IMR-90 (cell line): ENCODE measurements at regions not wholly inside any gene's neighbourhood (a gene's known extent, or its start where the extent isn't known, plus 50 kb on each side); places are given as distances from the start of the nearest gene placed in this dataset.

Source experiments
- ATAC-seq: fragments of 200-7000 bp; cut with Tn5 transposase; 2 replicates; pipeline ENCODE4 v1.9.1; 2020; ENCODE audit warnings: low read depth, mild to moderate bottlenecking, moderate library complexity
- BruUV-seq: library from RNA; stranded (reverse); fragments of 400-500 nt; replicated peaks from 2 replicates; lab custom pipeline; 2021; lab: Mats Ljungman, UMichigan
- CTCF ChIA-PET: fragments of 300-600 bp; formaldehyde crosslinking; extraction: SDS; loops from one replicate; lab custom pipeline; 2021; ENCODE audit warnings: antibody characterized with exemption; lab: Yijun Ruan, JAX
- POLR2A ChIA-PET: fragments of 300-600 bp; sonication (Branson Sonifier 250); formaldehyde crosslinking; loops from one replicate; lab custom pipeline; 2022; ENCODE audit warnings: antibody characterized with exemption; ENCODE audit not compliant: unreplicated experiment; lab: Charles Lee
- DNase-seq: peaks from one replicate; pipeline ENCODE4 v3.0.0; 2013
- H2AFZ ChIP-seq: replicated peaks from 2 replicates; pipeline ENCODE3; 2013; ENCODE audit warnings: low read length, mild to moderate bottlenecking; ENCODE audit not compliant: poor library complexity
- H2AK5ac ChIP-seq: 2 replicates; pipeline ENCODE4 v1.6.1; 2013; ENCODE audit warnings: low read depth, low read length, inconsistent platforms
- H2AK9ac ChIP-seq: replicated peaks from 2 replicates; pipeline ENCODE3; 2013; ENCODE audit warnings: mild to moderate bottlenecking, low read depth, low read length, moderate library complexity; ENCODE audit not compliant: poor library complexity
- H2BK120ac ChIP-seq: 2 replicates; pipeline ENCODE4 v1.6.1; 2013; ENCODE audit warnings: low read depth, low read length, inconsistent platforms
- H2BK15ac ChIP-seq: 3 replicates; pipeline ENCODE4 v1.6.1; 2013; ENCODE audit warnings: low read depth, low read length, inconsistent platforms
- H2BK20ac ChIP-seq: 2 replicates; pipeline ENCODE4 v1.6.1; 2013; ENCODE audit warnings: low read depth, mild to moderate bottlenecking, inconsistent platforms, low read length, moderate library complexity
- H2BK5ac ChIP-seq: 2 replicates; pipeline ENCODE4 v1.6.1; 2013; ENCODE audit warnings: mild to moderate bottlenecking, low read depth, low read length, inconsistent platforms; ENCODE audit not compliant: poor library complexity, severe bottlenecking
- H3K14ac ChIP-seq: replicated peaks from 2 replicates; pipeline ENCODE4 v1.6.1; 2013; ENCODE audit warnings: low read depth, low read length, inconsistent platforms
- H3K18ac ChIP-seq: 2 replicates; pipeline ENCODE4 v1.6.1; 2013; ENCODE audit warnings: low read depth, low read length, control low read depth
- H3K23ac ChIP-seq: 2 replicates; pipeline ENCODE4 v1.6.1; 2013; ENCODE audit warnings: low read depth, low read length, inconsistent platforms
- H3K27ac ChIP-seq: 2 replicates; pipeline ENCODE4 v1.5.1; 2013; ENCODE audit warnings: mild to moderate bottlenecking, control low read depth, low read length; ENCODE audit not compliant: insufficient read depth
- H3K27me3 ChIP-seq: 2 replicates; pipeline ENCODE4 v1.6.1; 2013; ENCODE audit warnings: low read length; ENCODE audit not compliant: control insufficient read depth, insufficient read depth
- H3K36me3 ChIP-seq: 2 replicates; pipeline ENCODE4 v1.6.1; 2013; ENCODE audit warnings: low read length, mixed read lengths; ENCODE audit not compliant: control insufficient read depth, insufficient read depth
- H3K4ac ChIP-seq: 2 replicates; pipeline ENCODE4 v1.6.1; 2013; ENCODE audit warnings: low read depth, low read length, inconsistent platforms
- H3K4me1 ChIP-seq: 2 replicates; pipeline ENCODE4 v1.6.1; 2013; ENCODE audit warnings: low read length, mixed read lengths; ENCODE audit not compliant: control insufficient read depth, insufficient read depth
- H3K4me2 ChIP-seq: 2 replicates; pipeline ENCODE4 v1.6.1; 2013; ENCODE audit warnings: low read depth, mild to moderate bottlenecking, control low read depth, low read length, moderate library complexity
- H3K4me3 ChIP-seq: 2 replicates; pipeline ENCODE4 v1.5.1; 2013; ENCODE audit warnings: low read depth, mild to moderate bottlenecking, control low read depth, low read length, moderate library complexity; ENCODE audit not compliant: insufficient read depth
- H3K56ac ChIP-seq: 2 replicates; pipeline ENCODE4 v1.6.1; 2013; ENCODE audit warnings: low read length, inconsistent platforms; ENCODE audit not compliant: insufficient read depth; ENCODE audit errors: extremely low read depth
- H3K79me1 ChIP-seq, 2 experiments: 2 replicates each; pipeline ENCODE4 v1.6.1; 2013; ENCODE audit warnings: low read length in 2 of 2, inconsistent platforms in 1 of 2, low read depth in 1 of 2
- H3K9ac ChIP-seq: 2 replicates; pipeline ENCODE4 v1.6.1; 2013; ENCODE audit warnings: low read depth, low read length, control low read depth
- H3K9me1 ChIP-seq: 2 replicates; pipeline ENCODE4 v1.6.1; 2013; ENCODE audit warnings: low read length, inconsistent platforms; ENCODE audit not compliant: insufficient read depth
- H3K9me3 ChIP-seq: 2 replicates; pipeline ENCODE4 v1.6.1; 2013; ENCODE audit warnings: low read length; ENCODE audit not compliant: control insufficient read depth, insufficient read depth
- H4K20me1 ChIP-seq: 2 replicates; pipeline ENCODE4 v1.6.1; 2013; ENCODE audit warnings: low read length, inconsistent platforms; ENCODE audit not compliant: insufficient read depth
- H4K5ac ChIP-seq: 2 replicates; pipeline ENCODE4 v1.6.1; 2013; ENCODE audit warnings: mild to moderate bottlenecking, low read depth, low read length, control low read depth
- H4K8ac ChIP-seq, 2 experiments: 2 replicates each; pipeline ENCODE4 v1.6.1; 2013; ENCODE audit warnings: low read depth in 2 of 2, low read length in 2 of 2, control low read depth in 1 of 2, inconsistent platforms in 1 of 2
- H4K91ac ChIP-seq: 2 replicates; pipeline ENCODE4 v1.6.1; 2013; ENCODE audit warnings: low read depth, low read length, inconsistent platforms; ENCODE audit not compliant: insufficient read depth
- BHLHE40 ChIP-seq: fragments of 150-350 bp; IDR thresholded peaks from 2 replicates; pipeline ENCODE4 v1.6.1; 2016; ENCODE audit warnings: mild to moderate bottlenecking, low read depth, low read length
- CEBPB ChIP-seq: IDR thresholded peaks from 2 replicates; pipeline ENCODE4 v1.6.1; 2012; ENCODE audit warnings: low read depth, low read length, improper control_type of control experiment
- CHD1 ChIP-seq: IDR thresholded peaks from 2 replicates; pipeline ENCODE4 v1.6.1; 2012; ENCODE audit warnings: low read depth, low read length, improper control_type of control experiment
- FOS ChIP-seq: fragments of 150-350 bp; IDR thresholded peaks from 2 replicates; pipeline ENCODE4 v1.6.1; 2016; ENCODE audit warnings: low read depth, low read length
- MAFK ChIP-seq: IDR thresholded peaks from 2 replicates; pipeline ENCODE4 v1.6.1; 2012; ENCODE audit warnings: low read depth, low read length, improper control_type of control experiment
- MAZ ChIP-seq: IDR thresholded peaks from 2 replicates; pipeline ENCODE4 v1.6.1; 2012; ENCODE audit warnings: low read depth, mild to moderate bottlenecking, low read length, improper control_type of control experiment, moderate library complexity, borderline replicate concordance
- MXI1 ChIP-seq: IDR thresholded peaks from 2 replicates; pipeline ENCODE4 v1.6.1; 2012; ENCODE audit warnings: low read depth, mild to moderate bottlenecking, low read length, moderate library complexity, borderline replicate concordance
- NFE2L2 ChIP-seq: fragments of 150-350 bp; IDR thresholded peaks from 2 replicates; pipeline ENCODE4 v1.6.1; 2016; ENCODE audit warnings: low read depth, mild to moderate bottlenecking, low read length
- POLR2A ChIP-seq: IDR thresholded peaks from 2 replicates; pipeline ENCODE4 v1.6.1; 2012; ENCODE audit warnings: mild to moderate bottlenecking, low read depth, low read length
- RAD21 ChIP-seq: IDR thresholded peaks from 2 replicates; pipeline ENCODE4 v1.6.1; 2012; ENCODE audit warnings: low read length, improper control_type of control experiment
- RCOR1 ChIP-seq: IDR thresholded peaks from 2 replicates; pipeline ENCODE4 v1.6.1; 2012; ENCODE audit warnings: mild to moderate bottlenecking, low read length, improper control_type of control experiment; ENCODE audit not compliant: insufficient replicate concordance
- RFX5 ChIP-seq: IDR thresholded peaks from 2 replicates; pipeline ENCODE4 v1.8.0; 2012; ENCODE audit warnings: low read depth, mild to moderate bottlenecking, low read length, moderate library complexity
- SMC3 ChIP-seq: fragments of 150-350 bp; IDR thresholded peaks from 2 replicates; pipeline ENCODE4 v1.6.1; 2016; ENCODE audit warnings: low read depth, mild to moderate bottlenecking, antibody characterized with exemption, low read length, moderate library complexity
- WGBS, 2 experiments: methylation state at CpG; one replicate each; pipeline versions ENCODE4 v1.1.5 to v1.1.7; 2013; ENCODE audit warnings: missing lambda C conversion rate in 2 of 2; ENCODE audit not compliant: insufficient read length in 1 of 2; ENCODE audit errors: extremely low coverage in 2 of 2; 5-methylcytosine and 5-hydroxymethylcytosine counted together
- dilution Hi-C: fragments of 300-500 bp; cut with HindIII; formaldehyde crosslinking; loops from one replicate; pipeline ENCODE4 v1.14.3; 2018; ENCODE audit warnings: low sequenced_read_pairs; ENCODE audit not compliant: unreplicated experiment
- in situ Hi-C: fragments of 300-500 bp; cut with MboI; formaldehyde crosslinking; loops from 3 replicates; pipeline ENCODE4 v1.14.3; 2019; ENCODE audit warnings: low sequenced_read_pairs, inconsistent platforms, mixed read lengths
- intact Hi-C: fragments of 100-400 bp; cut with micrococcal nuclease; formaldehyde crosslinking; loops from 2 replicates; pipeline ENCODE4 v1.10.0; 2022
- TF ChIP-seq, protein P1 (sequence below): fragments of 150-350 bp; IDR thresholded peaks from 2 replicates; pipeline ENCODE4 v1.6.1; 2016; ENCODE audit warnings: low read depth, mild to moderate bottlenecking, low read length, moderate library complexity, borderline replicate concordance
- TF ChIP-seq, protein P2 (sequence below): conservative IDR thresholded peaks from 2 replicates; pipeline ENCODE4 v1.5.1; 2012; ENCODE audit warnings: mild to moderate bottlenecking, low read depth, low read length, improper control_type of control experiment
- TF ChIP-seq, protein P3 (sequence below): fragments of 150-350 bp; IDR thresholded peaks from 2 replicates; pipeline ENCODE4 v1.6.1; 2017; ENCODE audit warnings: mild to moderate bottlenecking, antibody characterized with exemption, low read length, low read depth

DNA sequence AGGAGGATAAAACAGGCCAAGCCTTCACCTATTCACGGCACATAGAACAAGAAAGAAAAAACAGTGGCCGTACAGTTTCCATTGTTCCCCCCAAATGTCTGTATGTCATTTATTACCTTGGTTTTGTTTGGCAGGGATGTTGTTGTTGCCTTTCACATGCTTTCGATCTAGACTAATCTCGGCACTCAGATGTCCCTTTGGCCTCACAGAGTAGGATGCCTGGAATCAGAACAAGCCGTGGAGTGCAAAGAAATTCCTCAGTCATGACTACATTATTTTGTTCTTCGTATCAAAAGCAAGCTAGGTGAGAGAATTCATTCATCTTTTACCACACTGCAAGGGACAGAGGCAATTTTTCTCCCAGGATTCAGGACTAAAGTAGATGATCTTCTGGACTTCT, 106.9 kb downstream of the SMIM20 start:
- peak overlapping the region; percentile 61; the same call in 1 of the 2 replicates for H4K91ac ChIP-seq
- ChIA-PET CTCF (no interaction called here), POLR2A (no interaction called here)
- ATAC-seq (peak; percentile 38), DNase-seq (peak; percentile 67)
- H3K27me3 ChIP-seq: peaks cover 5% of the 10 kb centered on the region
- peak overlapping the region; percentile 37; the same call in 1 of the 2 replicates for H3K4me2 ChIP-seq
- peak overlapping the region; percentile 22; the same call in 1 of the 3 replicates for H2BK15ac ChIP-seq
- dilution Hi-C loops (no loop called here), intact Hi-C loops (loop anchor here (5.0 to 10.0 kb wide), 2 partner anchors 151 to 704 kb away; no protein-coding TSS in a partner anchor), in situ Hi-C loops (loop anchor here (10.0 kb wide), 2 partner anchors 304 to 384 kb away; partner anchors contain the start of gene RBPJ)
- no TSS peak for BruUV-seq
- no peak overlapping the region for H3K27ac ChIP-seq
- H2AK5ac ChIP-seq: no peak overlapping the region; the same call in 1 of the 2 replicates
- no peak overlapping the region for H3K4me3 ChIP-seq
- H4K5ac ChIP-seq: 0 out of 2 replicates have a peak overlapping the region, but pooled peaks have one; percentile 31
- peak overlapping the region; percentile 31; the same call in 1 of the 2 replicates for H3K18ac ChIP-seq
- H2AK9ac ChIP-seq: no peak overlapping the region
- peak overlapping the region; percentile 57 for H2BK5ac ChIP-seq
- H3K4me1 ChIP-seq: peaks cover 16% of the 10 kb centered on the region
- no peak overlapping the region for H2AFZ ChIP-seq
- H3K9me3 ChIP-seq: no peaks in the 10 kb centered on the region
- no peak overlapping the region for H3K4ac ChIP-seq
- H3K9ac ChIP-seq: no peak overlapping the region
- no peak overlapping the region for H3K56ac ChIP-seq
- no peaks in the 10 kb centered on the region for H4K20me1 ChIP-seq
- no peak overlapping the region for H3K14ac ChIP-seq
- no peak overlapping the region for H3K23ac ChIP-seq
- no CpG with 5 or more reads among the region's 6 CpGs for WGBS, 2 experiments
- H2BK120ac ChIP-seq: peak overlapping the region; percentile 38
- peak overlapping the region; percentile 54; the same call in 1 of the 2 replicates for H2BK20ac ChIP-seq
- peaks cover 4% of the 10 kb centered on the region; the same call in 1 of the 2 replicates for H3K9me1 ChIP-seq
- peak overlapping the region; percentile 12 to 26; a peak in 2 of 4 replicates for H4K8ac ChIP-seq
- no peaks in the 10 kb centered on the region for H3K36me3 ChIP-seq
- TF ChIP-seq CEBPB: no peak
- no peak for TF ChIP-seq NFE2L2
- no peak for TF ChIP-seq MAFK
- no peak for TF ChIP-seq RCOR1
- no peak for TF ChIP-seq SMC3
- TF ChIP-seq MAZ: no peak
- no peak for TF ChIP-seq CHD1
- TF ChIP-seq, protein P1, sequence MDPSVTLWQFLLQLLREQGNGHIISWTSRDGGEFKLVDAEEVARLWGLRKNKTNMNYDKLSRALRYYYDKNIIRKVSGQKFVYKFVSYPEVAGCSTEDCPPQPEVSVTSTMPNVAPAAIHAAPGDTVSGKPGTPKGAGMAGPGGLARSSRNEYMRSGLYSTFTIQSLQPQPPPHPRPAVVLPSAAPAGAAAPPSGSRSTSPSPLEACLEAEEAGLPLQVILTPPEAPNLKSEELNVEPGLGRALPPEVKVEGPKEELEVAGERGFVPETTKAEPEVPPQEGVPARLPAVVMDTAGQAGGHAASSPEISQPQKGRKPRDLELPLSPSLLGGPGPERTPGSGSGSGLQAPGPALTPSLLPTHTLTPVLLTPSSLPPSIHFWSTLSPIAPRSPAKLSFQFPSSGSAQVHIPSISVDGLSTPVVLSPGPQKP: no peak
- TF ChIP-seq RAD21: no peak
- no peak for TF ChIP-seq RFX5
- TF ChIP-seq MXI1: no peak
- TF ChIP-seq FOS: no peak
- TF ChIP-seq, protein P2, sequence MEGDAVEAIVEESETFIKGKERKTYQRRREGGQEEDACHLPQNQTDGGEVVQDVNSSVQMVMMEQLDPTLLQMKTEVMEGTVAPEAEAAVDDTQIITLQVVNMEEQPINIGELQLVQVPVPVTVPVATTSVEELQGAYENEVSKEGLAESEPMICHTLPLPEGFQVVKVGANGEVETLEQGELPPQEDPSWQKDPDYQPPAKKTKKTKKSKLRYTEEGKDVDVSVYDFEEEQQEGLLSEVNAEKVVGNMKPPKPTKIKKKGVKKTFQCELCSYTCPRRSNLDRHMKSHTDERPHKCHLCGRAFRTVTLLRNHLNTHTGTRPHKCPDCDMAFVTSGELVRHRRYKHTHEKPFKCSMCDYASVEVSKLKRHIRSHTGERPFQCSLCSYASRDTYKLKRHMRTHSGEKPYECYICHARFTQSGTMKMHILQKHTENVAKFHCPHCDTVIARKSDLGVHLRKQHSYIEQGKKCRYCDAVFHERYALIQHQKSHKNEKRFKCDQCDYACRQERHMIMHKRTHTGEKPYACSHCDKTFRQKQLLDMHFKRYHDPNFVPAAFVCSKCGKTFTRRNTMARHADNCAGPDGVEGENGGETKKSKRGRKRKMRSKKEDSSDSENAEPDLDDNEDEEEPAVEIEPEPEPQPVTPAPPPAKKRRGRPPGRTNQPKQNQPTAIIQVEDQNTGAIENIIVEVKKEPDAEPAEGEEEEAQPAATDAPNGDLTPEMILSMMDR: no peak
- TF ChIP-seq, protein P3, sequence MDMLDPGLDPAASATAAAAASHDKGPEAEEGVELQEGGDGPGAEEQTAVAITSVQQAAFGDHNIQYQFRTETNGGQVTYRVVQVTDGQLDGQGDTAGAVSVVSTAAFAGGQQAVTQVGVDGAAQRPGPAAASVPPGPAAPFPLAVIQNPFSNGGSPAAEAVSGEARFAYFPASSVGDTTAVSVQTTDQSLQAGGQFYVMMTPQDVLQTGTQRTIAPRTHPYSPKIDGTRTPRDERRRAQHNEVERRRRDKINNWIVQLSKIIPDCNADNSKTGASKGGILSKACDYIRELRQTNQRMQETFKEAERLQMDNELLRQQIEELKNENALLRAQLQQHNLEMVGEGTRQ: no peak
- TF ChIP-seq POLR2A: no peak
- TF ChIP-seq BHLHE40: no peak
- H3K79me1 ChIP-seq: no peaks in the 10 kb centered on the region
